Fibroblast of pulmonary artery (primary cell): ENCODE measurements at regions not wholly inside any gene's neighbourhood (a gene's known extent, or its start where the extent isn't known, plus 50 kb on each side); places are given as distances from the start of the nearest gene placed in this dataset.

Experiments
- DNase-seq: peaks from one replicate; pipeline ENCODE4 v3.0.0-alpha.2; 2010; ENCODE audit warnings: low read depth
- H3K4me3 ChIP-seq: replicated peaks from 2 replicates; pipeline ENCODE4 v1.5.1; 2011; ENCODE audit warnings: low read depth, mild to moderate bottlenecking, control low read depth, low read length, moderate library complexity
- CTCF ChIP-seq: IDR thresholded peaks from 2 replicates; pipeline ENCODE4 v1.5.1; 2011; ENCODE audit warnings: mild to moderate bottlenecking, control low read depth, low read length, inconsistent platforms; ENCODE audit errors: missing control alignments

- TF ChIP-seq CTCF, result no peak
- DNase-seq, result no peak
- H3K4me3 ChIP-seq, result no peak overlapping the region
Observed at GRCh38 chr3:182366746-182367145, 426.6 kb upstream of the ATP11B start.

- H3K4me3 ChIP-seq, result no peak overlapping the region
- DNase-seq, result no peak
- no peak for TF ChIP-seq CTCF
Observed at GRCh38 chr3:182369861-182370260, 423.4 kb upstream of the ATP11B start.

- TF ChIP-seq CTCF, result no peak
- no peak overlapping the region for H3K4me3 ChIP-seq
- DNase-seq, result no peak
Observed at GRCh38 chr3:182370949-182371348, 422.4 kb upstream of the ATP11B start.

GRCh38 chr3:182375916-182376315, 417.4 kb upstream of the ATP11B start:
- no peak for TF ChIP-seq CTCF
- no peak for DNase-seq
- no peak overlapping the region for H3K4me3 ChIP-seq

GRCh38 chr3:182382112-182382857, 411.0 kb upstream of the ATP11B start:
- no peak for TF ChIP-seq CTCF
- no peak overlapping the region for H3K4me3 ChIP-seq
- DNase-seq, result no peak

GRCh38 chr3:182384221-182384620, 409.1 kb upstream of the ATP11B start:
- no peak for TF ChIP-seq CTCF
- no peak overlapping the region for H3K4me3 ChIP-seq
- DNase-seq, result no peak

DNA sequence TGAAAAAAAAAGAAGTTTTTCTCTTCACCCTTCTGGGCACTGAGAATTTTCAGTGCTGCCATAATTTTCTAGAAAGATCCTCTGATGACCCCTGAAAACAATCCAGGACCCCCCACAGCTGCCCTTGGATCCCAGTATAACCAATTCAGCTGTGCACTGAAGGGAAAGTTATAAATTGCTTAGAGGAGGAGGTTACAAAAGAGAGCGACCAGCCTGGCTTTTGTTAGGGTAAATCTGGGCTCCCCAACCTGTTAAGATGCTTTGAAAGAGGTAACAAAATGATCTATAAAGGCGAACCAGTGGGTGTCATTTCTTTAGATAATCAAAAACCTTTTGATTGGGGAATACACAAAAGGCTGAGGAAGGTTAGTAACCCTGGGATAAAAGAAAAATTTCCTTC, 407.9 kb upstream of the ATP11B start:
- H3K4me3 ChIP-seq, result no peak overlapping the region
- DNase-seq, result no peak
- no peak for TF ChIP-seq CTCF
